Heart left ventricle (tissue), 16 donors: ENCODE measurements at regions not wholly inside any gene's neighbourhood (a gene's known extent, or its start where the extent isn't known, plus 50 kb on each side); places are given as distances from the start of the nearest gene placed in this dataset.

Source experiments
- ATAC-seq, 4 donors: fragments of 200-7000 bp; cut with Tn5 transposase; one replicate each; pipeline ENCODE4 v1.9.1; 2020 to 2022; ENCODE audit warnings: moderate library complexity in 4 of 4, mild to moderate bottlenecking in 3 of 4, moderate number of reproducible peaks in 1 of 4
- DNase-seq, 5 donors: peaks; one replicate each; pipeline ENCODE4 v3.0.0-alpha.2; 2020
- H3K27ac ChIP-seq, 12 donors: fragments of 200-600 bp; sonication (generic) in 4 of 12; one replicate each; pipeline versions ENCODE4 v1.5.0 to v1.8.0; 2016 to 2022; ENCODE audit warnings: mild to moderate bottlenecking in 2 of 12
- H3K27me3 ChIP-seq, 9 donors: fragments of 200-600 bp; sonication (generic) in 2 of 9; one replicate each; pipeline versions ENCODE4 v1.5.1 to v1.8.0; 2016 to 2022; ENCODE audit warnings: mild to moderate bottlenecking in 3 of 9
- H3K36me3 ChIP-seq, 9 donors: fragments of 200-600 bp; sonication (generic) in 2 of 9; one replicate each; pipeline versions ENCODE4 v1.5.0 to v1.8.0; 2018 to 2022; ENCODE audit warnings: mild to moderate bottlenecking in 2 of 9
- H3K4me1 ChIP-seq, 12 donors: fragments of 200-600 bp; sonication (generic) in 4 of 12; one replicate each; pipeline versions ENCODE4 v1.5.0 to v1.8.0; 2016 to 2022; ENCODE audit warnings: mild to moderate bottlenecking in 3 of 12
- H3K4me3 ChIP-seq, 12 donors: fragments of 200-600 bp; sonication (generic) in 4 of 12; one replicate each; pipeline versions ENCODE4 v1.5.0 to v1.8.0; 2017 to 2022; ENCODE audit warnings: mild to moderate bottlenecking in 9 of 12, moderate library complexity in 4 of 12
- H3K9me3 ChIP-seq, 12 donors: fragments of 200-600 bp; sonication (generic) in 4 of 12; one replicate each; pipeline versions ENCODE4 v1.5.0 to v1.8.0; 2016 to 2022; ENCODE audit warnings: mild to moderate bottlenecking in 1 of 12
- POLR2A ChIP-seq, 2 donors: fragments of 450-650 bp; IDR thresholded peaks; one replicate each; pipeline ENCODE4 v1.6.1; 2017; ENCODE audit warnings: antibody characterized with exemption in 2 of 2, mild to moderate bottlenecking in 2 of 2, moderate library complexity in 2 of 2
- WGBS, 4 donors: extraction: QIAGEN DNeasy Blood & Tissue Kit in 2 of 4; methylation state at CpG; one replicate each; pipeline versions ENCODE4 v1.1.5 to v1.1.7; 2013 to 2018; 5-methylcytosine and 5-hydroxymethylcytosine counted together
- intact Hi-C, 10 donors: fragments of 100-400 bp; cut with DNase I; formaldehyde crosslinking; loops; one replicate each; pipeline versions ENCODE4 v1.11.1 to v1.14.2; 2022
- TF ChIP-seq, protein P1 (sequence below), 12 donors: fragments of 200-600 bp; sonication (generic) in 4 of 12; IDR thresholded peaks; one replicate each; pipeline versions ENCODE4 v1.5.0 to v1.8.0; 2018 to 2022; ENCODE audit warnings: antibody characterized with exemption in 12 of 12, mild to moderate bottlenecking in 5 of 12
- donor health status: ischemic (EF 13 %, LVEDD 7.1; RV severe dilation, severe dysfunction).
- donor health status: healthy with polysubstance abuse.
- donor health status: DM: no; HTN: yes; CAD: no.
- donor health status: DM: no; HTN: no; CAD: no.
- donor health status: ischemic (EF 25% LVEDD 6.9; RV normal size, moderate dysfunction).
- donor health status: ischemic (EF 25% LVEDD 5.7; RV mildly dilated, moderate dysfunction).
- donor health status: healthy.
- donor health status: DM: yes; HTN: yes; CAD: no.
- donor health status: ischemic (EF 35%, LVEDD 5.7; RV mildly dilated, moderate dysfunction).
- donor health status: nonischemic (EF 11% LVEDD 7.7; RV severe dilation, severe dysfunction).
- donor health status: DM: yes; HTN: yes; CAD: no.
- donor health status: PGD.
- donor health status: ischemic (EF 29% LVEDD 5.4; RV normal size, mild dysfunction).
- donor health status: nonischemic (EF 23%, LVEDD 6.1; RV moderate dilation, normal function).

GRCh38 chr1:30109853-30110252 is 613.5 kb downstream of the MATN1 start:
- intact Hi-C loops, result loop anchor here in 9 of 10 donors (1.0 to 10.0 kb wide), 12 partner anchors 37 to 875 kb away; partner anchors contain the start of genes PTPRU (in 4 of the 9) and MECR (in 1 of the 9)
- no peaks in the 10 kb centered on the region for H3K9me3 ChIP-seq
- H3K4me1 ChIP-seq, result no peaks in the 10 kb centered on the region
- peaks cover 0 to 79% (median 16%) of the 10 kb centered on the region in 9 donors for H3K27me3 ChIP-seq
- peak in 3 of 4 donors; percentile 35 to 52 (median 38) for ATAC-seq
- H3K36me3 ChIP-seq, result no peaks in the 10 kb centered on the region
- peak in 2 of 5 donors; percentile 22 to 50 for DNase-seq
- no peak overlapping the region for H3K4me3 ChIP-seq
- TF ChIP-seq, protein P1, sequence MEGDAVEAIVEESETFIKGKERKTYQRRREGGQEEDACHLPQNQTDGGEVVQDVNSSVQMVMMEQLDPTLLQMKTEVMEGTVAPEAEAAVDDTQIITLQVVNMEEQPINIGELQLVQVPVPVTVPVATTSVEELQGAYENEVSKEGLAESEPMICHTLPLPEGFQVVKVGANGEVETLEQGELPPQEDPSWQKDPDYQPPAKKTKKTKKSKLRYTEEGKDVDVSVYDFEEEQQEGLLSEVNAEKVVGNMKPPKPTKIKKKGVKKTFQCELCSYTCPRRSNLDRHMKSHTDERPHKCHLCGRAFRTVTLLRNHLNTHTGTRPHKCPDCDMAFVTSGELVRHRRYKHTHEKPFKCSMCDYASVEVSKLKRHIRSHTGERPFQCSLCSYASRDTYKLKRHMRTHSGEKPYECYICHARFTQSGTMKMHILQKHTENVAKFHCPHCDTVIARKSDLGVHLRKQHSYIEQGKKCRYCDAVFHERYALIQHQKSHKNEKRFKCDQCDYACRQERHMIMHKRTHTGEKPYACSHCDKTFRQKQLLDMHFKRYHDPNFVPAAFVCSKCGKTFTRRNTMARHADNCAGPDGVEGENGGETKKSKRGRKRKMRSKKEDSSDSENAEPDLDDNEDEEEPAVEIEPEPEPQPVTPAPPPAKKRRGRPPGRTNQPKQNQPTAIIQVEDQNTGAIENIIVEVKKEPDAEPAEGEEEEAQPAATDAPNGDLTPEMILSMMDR (IDR thresholded peaks at IDR 0.05), result no peak
- no peak for TF ChIP-seq POLR2A (IDR thresholded peaks at IDR 0.05)
- H3K27ac ChIP-seq, result no peak overlapping the region
- WGBS, 4 donors, result 49 to 60% (median 54%) methylated on average over 10 of the region's 10 CpGs

GRCh38 chr1:30108186-30108585 is 615.2 kb downstream of the MATN1 start:
- DNase-seq (no peak), ATAC-seq (no peak)
- H3K9me3 ChIP-seq, result no peaks in the 10 kb centered on the region
- no peak overlapping the region for H3K4me3 ChIP-seq
- H3K36me3 ChIP-seq, result no peaks in the 10 kb centered on the region
- peaks cover 0 to 73% (median 16%) of the 10 kb centered on the region in 9 donors for H3K27me3 ChIP-seq
- intact Hi-C loops, result loop anchor here in 6 of 10 donors (5.0 to 10.0 kb wide), 7 partner anchors 277 to 871 kb away; partner anchors contain the start of gene PTPRU (in 1 of the 6)
- H3K27ac ChIP-seq, result no peak overlapping the region
- no peak for TF ChIP-seq POLR2A (IDR thresholded peaks at IDR 0.05)
- TF ChIP-seq, protein P1 (IDR thresholded peaks at IDR 0.05), result no peak
- WGBS, 4 donors, result 54 to 62% (median 60%) methylated on average over 4 of the region's 4 CpGs
- H3K4me1 ChIP-seq, result no peaks in the 10 kb centered on the region

GRCh38 chr1:30106125-30106524 is 617.3 kb downstream of the MATN1 start:
- Histone ChIP-seq H3K36me3 (no peaks in the 10 kb centered on the region), H3K27ac (no peak overlapping the region), H3K4me1 (no peaks in the 10 kb centered on the region), H3K4me3 (no peak overlapping the region), H3K27me3 (peaks cover 0 to 67% (median 11%) of the 10 kb centered on the region in 9 donors), H3K9me3 (no peaks in the 10 kb centered on the region)
- DNase-seq (peak in 1 of 5 donors; percentile 28), ATAC-seq (peak in 3 of 4 donors; percentile 35 to 70 (median 65))
- WGBS, 4 donors, result 32 to 39% (median 35%) methylated on average over 8 of the region's 8 CpGs
- intact Hi-C loops, result loop anchor here in 6 of 10 donors (5.0 to 10.0 kb wide), 7 partner anchors 279 to 869 kb away; partner anchors contain the start of gene PTPRU (in 1 of the 6)
- no peak for TF ChIP-seq POLR2A (IDR thresholded peaks at IDR 0.05)
- TF ChIP-seq, protein P1 (IDR thresholded peaks at IDR 0.05), result peak; percentile 19 to 65 (median 35)

DNA sequence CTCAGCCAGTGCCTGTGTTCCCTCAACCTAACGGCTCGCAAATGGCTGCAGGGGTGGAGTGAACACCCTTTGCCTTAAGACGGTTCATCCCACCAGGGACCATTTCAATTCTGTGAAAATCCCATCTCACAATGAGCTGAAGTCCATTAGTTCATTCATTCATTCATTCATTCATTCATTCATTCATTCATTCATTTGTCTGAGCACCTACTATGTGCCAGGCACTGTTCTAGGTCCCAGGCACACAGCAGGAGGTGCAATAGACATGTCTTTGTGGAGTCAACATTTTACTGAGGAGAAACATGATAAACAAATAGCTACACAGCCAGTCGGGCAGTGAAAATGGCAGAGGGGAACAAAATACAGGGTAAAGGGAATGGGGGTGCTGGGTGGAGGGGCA is 618.8 kb downstream of the MATN1 start:
- TF ChIP-seq, protein P1 (IDR thresholded peaks at IDR 0.05), result no peak
- TF ChIP-seq POLR2A (IDR thresholded peaks at IDR 0.05), result no peak
- H3K27me3 ChIP-seq, result peaks cover 0 to 51% (median 6%) of the 10 kb centered on the region in 9 donors
- WGBS, 4 donors, result 80 to 87% (median 83%) methylated on average over 4 of the region's 4 CpGs

More for the DNA sequence above, 618.8 kb downstream of the MATN1 start:
- Histone ChIP-seq H3K9me3 (no peaks in the 10 kb centered on the region), H3K4me3 (no peak overlapping the region), H3K36me3 (no peaks in the 10 kb centered on the region), H3K27ac (no peak overlapping the region), H3K4me1 (no peaks in the 10 kb centered on the region)
- intact Hi-C loops, result loop anchor here in 4 of 10 donors (10.0 kb wide), 4 partner anchors 280 to 760 kb away; no protein-coding TSS in a partner anchor
- no peak for ATAC-seq
- DNase-seq, result no peak
